ENCODE measurements at regions not wholly inside any gene's neighbourhood (a gene's known extent, or its start where the extent isn't known, plus 50 kb on each side); places are given as distances from the start of the nearest gene placed in this dataset.
"Not testable (repeated sequence)": the region's sequence is repeated elsewhere in the genome, so short reads cannot be mapped to it uniquely, and the experiment has no call there.

GRCh38 chr5:136466041-136466415, 100.7 kb upstream of the TRPC7 start:
- no peak overlapping the region for H3K4me3 ChIP-seq (ENCODE audit: low read depth, low read length)
- no peak for DNase-seq (ENCODE audit: low read depth)
- TF ChIP-seq, protein P1, sequence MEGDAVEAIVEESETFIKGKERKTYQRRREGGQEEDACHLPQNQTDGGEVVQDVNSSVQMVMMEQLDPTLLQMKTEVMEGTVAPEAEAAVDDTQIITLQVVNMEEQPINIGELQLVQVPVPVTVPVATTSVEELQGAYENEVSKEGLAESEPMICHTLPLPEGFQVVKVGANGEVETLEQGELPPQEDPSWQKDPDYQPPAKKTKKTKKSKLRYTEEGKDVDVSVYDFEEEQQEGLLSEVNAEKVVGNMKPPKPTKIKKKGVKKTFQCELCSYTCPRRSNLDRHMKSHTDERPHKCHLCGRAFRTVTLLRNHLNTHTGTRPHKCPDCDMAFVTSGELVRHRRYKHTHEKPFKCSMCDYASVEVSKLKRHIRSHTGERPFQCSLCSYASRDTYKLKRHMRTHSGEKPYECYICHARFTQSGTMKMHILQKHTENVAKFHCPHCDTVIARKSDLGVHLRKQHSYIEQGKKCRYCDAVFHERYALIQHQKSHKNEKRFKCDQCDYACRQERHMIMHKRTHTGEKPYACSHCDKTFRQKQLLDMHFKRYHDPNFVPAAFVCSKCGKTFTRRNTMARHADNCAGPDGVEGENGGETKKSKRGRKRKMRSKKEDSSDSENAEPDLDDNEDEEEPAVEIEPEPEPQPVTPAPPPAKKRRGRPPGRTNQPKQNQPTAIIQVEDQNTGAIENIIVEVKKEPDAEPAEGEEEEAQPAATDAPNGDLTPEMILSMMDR (IDR thresholded peaks at IDR 0.05; ENCODE audit: low read depth, low read length, missing control alignments): no peak

- no peak for DNase-seq (ENCODE audit: low read depth)
- TF ChIP-seq, protein P1 (IDR thresholded peaks at IDR 0.05; ENCODE audit: low read depth, low read length, missing control alignments): no peak
- no peak overlapping the region for H3K4me3 ChIP-seq (ENCODE audit: low read depth, low read length)
Observed at GRCh38 chr5:136458481-136458880, 93.1 kb upstream of the TRPC7 start.

DNA sequence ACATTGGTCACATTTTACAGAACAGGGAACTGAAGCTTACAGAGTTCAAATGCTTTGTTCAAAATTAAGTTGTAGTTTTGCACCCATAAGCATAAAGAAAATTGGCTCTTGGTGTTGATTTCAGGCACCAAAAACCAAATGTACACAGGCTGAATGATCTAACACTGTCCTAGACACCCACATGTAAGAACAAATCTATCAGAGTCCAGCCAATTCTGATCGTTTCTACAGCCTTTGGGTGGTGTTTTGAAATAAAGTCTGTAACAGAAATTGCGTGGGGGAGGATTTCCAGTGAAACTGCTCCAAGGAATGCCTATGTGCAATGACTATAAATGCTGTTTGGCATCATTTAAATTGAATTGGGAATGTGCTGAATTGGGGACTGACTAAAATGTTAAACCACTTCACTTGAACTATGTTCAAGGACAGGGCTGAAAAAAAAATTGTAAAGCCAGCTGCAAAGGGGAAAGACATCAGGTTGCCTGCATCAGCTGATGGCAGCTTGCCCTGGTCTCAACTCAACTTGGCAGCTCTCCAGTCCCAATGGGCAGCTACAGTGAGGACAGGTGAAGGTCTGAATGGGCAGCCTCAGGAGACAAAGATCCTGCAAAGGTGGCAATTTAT, 92.2 kb upstream of the TRPC7 start:
- no peak for DNase-seq (ENCODE audit: low read depth)
- no peak overlapping the region for H3K4me3 ChIP-seq (ENCODE audit: low read depth, low read length)
- TF ChIP-seq, protein P1 (IDR thresholded peaks at IDR 0.05; ENCODE audit: low read depth, low read length, missing control alignments): no peak

DNA sequence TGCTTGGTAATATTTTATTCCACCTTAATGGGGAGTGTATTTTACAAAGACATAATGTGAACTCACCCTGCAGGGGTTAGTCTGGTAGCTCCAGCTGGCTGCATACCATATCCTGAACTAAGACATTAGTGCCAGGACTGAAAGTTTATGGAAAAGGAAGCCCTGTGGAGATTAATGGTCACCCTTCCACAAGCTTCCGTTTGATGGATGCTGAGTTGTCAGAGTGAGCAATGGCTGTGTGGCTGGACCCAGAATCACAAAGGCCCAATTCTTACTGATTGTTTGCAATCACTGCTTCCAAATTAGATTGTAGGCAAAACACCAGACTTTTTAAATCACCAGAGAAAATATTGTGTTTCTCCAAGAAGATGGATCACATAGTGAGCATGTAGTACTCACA, 90.1 kb upstream of the TRPC7 start:
- TF ChIP-seq, protein P1 (IDR thresholded peaks at IDR 0.05; ENCODE audit: low read depth, low read length, missing control alignments): no peak
- no peak for DNase-seq (ENCODE audit: low read depth)
- no peak overlapping the region for H3K4me3 ChIP-seq (ENCODE audit: low read depth, low read length)

GRCh38 chr5:136453986-136454758, 88.8 kb upstream of the TRPC7 start:
- H3K4me3 ChIP-seq (ENCODE audit: low read depth, low read length): no peak overlapping the region
- TF ChIP-seq, protein P1 (IDR thresholded peaks at IDR 0.05; ENCODE audit: low read depth, low read length, missing control alignments): no peak
- no peak for DNase-seq (ENCODE audit: low read depth)

DNA sequence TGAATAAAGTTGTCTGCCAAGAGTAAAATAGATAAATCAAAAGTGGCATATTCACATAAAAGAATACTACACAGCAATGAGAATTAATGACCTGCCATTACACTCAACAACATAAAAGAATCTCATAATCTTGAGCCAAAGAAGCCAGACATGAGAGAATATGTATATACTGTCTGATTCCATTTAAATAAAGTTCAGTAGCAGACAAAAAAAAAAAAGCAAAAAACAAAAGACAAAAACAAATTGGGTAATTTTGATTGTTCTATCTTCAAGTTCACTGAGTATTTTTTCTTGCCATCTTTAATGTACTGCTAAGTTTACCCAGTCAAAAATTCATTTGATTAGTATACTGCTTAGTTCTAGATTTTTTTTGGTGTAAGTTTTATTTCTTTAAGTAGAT, 87.9 kb upstream of the TRPC7 start:
- TF ChIP-seq, protein P1 (IDR thresholded peaks at IDR 0.05; ENCODE audit: low read depth, low read length, missing control alignments): no peak
- no peak for DNase-seq (ENCODE audit: low read depth)
- no peak overlapping the region for H3K4me3 ChIP-seq (ENCODE audit: low read depth, low read length)

- DNase-seq (ENCODE audit: low read depth); H3K4me3 ChIP-seq (ENCODE audit: low read depth, low read length): not testable (repeated sequence)
Observed at GRCh38 chr5:136447576-136447975, 82.2 kb upstream of the TRPC7 start.
